ENCODE measurements at regions not wholly inside any gene's neighbourhood (a gene's known extent, or its start where the extent isn't known, plus 50 kb on each side); places are given as distances from the start of the nearest gene placed in this dataset.

DNA sequence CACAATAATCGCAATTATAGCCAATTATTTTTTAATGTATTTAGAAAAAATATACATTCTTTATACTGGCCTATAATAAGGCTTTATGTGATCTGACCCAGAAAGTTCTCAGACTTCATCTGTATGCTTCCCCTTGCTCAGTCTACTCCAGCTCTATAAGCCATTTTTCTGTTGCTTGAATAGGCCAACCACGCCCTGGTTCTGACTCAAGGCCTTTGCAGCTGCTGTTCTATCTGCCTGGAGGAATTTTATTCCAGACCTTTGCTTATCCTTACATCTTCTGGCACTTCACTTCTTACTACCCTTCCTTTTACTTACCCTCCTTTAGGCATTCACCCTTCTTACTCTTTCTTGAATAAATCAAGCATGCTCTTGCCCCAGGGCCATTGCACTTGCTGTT is 54.9 kb upstream of the PDE3B start:
- no peak for TF ChIP-seq POLR2A (IDR thresholded peaks at IDR 0.05; ENCODE audit: low read depth, low read length)
- TF ChIP-seq POLR2AphosphoS5 (IDR thresholded peaks at IDR 0.05; ENCODE audit: low read depth, low read length): no peak

Data from GM12892 (cell line).